ENCODE measurements at regions not wholly inside any gene's neighbourhood (a gene's known extent, or its start where the extent isn't known, plus 50 kb on each side); places are given as distances from the start of the nearest gene placed in this dataset.

DNA sequence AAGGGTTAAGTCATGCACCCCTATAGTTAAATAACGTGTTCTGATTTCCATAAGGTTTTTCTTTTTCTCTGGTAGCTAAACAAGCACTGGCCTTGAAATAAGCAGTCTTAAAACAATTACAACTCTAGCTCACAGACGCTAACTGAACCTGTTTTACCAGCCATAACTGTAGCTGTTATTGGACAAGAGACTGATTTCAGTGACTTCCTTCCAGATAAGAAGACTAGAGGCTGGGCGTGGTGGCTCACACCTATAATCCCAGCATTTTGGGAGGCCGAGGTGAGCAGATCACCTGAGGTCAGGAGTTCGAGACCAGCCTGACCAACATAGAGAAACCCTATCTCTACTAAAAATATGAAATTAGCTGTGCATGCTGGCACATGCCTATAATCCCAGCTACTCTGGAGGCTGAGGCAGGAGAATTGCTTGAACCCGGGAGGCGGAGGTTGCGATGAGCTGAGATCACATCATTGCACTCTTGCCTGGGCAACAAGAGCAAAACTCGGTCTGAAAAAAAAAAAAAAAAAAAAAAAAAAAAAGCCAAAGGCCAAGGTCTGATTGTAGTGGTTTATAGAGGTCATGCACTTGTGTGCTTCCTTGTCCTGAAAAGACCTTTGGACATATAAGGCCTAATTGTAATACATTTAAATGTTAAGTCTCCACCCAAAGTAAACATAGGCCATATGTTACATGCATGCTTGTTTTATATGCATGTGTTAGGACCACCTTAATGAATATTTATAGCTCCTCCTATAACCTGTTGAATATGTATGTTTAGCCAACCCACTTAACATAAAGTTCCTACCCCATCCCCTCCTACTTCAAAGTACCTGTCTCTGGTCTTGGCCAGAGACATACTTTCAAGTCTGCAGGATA is 319.5 kb upstream of the CA10 start:
- POLR2A ChIA-PET = no interaction called here
- Histone ChIP-seq H4K20me1 (ENCODE audit: insufficient read depth) (no peaks in the 10 kb centered on the region), H3K27ac (ENCODE audit: low read depth in 2 of 2, low read length in 1 of 2) (no peak overlapping the region), H3K9ac (no peak overlapping the region), H2AFZ (ENCODE audit: low read depth) (no peak overlapping the region), H3K4me1 (ENCODE audit: control insufficient read depth in 1 of 2, insufficient read depth in 2 of 2, low read depth in 1 of 2, low read length in 1 of 2) (no peaks in the 10 kb centered on the region), H3K9me3 (peaks cover 3% of the 10 kb centered on the region; the same call in 1 of the 2 replicates), H3F3A (replicated peaks; ENCODE audit: insufficient read depth) (no peaks in the 10 kb centered on the region), H3K79me2 (ENCODE audit: insufficient read depth) (no peaks in the 10 kb centered on the region), H3K27me3 (ENCODE audit: insufficient read depth) (no peaks in the 10 kb centered on the region), H3K9me2 (no peaks in the 10 kb centered on the region), H3K4me3 (ENCODE audit: low read depth in 2 of 2, low read length in 1 of 2) (no peak overlapping the region), H3K4me2 (no peak overlapping the region), H3K36me3 (replicated peaks in 1 of 2; ENCODE audit: control insufficient read depth in 1 of 2, insufficient read depth in 2 of 2, low read length in 1 of 2) (no peaks in the 10 kb centered on the region)
- 39% methylated on average over 9 of the region's 9 CpGs for WGBS (ENCODE audit: low lambda C conversion rate)
- CTCF ChIA-PET = interaction anchor here (0.7 kb wide), 1 partner anchor 103 kb away, joined by 3 read pairs; no protein-coding TSS in a partner anchor
- TF ChIP-seq RFX5 (IDR thresholded peaks at IDR 0.05; ENCODE audit: low read length) (no peak), TCF12 (IDR thresholded peaks at IDR 0.05) (no peak), ELF1 (IDR thresholded peaks at IDR 0.05) (no peak)
- no peak for DNase-seq

DNA sequence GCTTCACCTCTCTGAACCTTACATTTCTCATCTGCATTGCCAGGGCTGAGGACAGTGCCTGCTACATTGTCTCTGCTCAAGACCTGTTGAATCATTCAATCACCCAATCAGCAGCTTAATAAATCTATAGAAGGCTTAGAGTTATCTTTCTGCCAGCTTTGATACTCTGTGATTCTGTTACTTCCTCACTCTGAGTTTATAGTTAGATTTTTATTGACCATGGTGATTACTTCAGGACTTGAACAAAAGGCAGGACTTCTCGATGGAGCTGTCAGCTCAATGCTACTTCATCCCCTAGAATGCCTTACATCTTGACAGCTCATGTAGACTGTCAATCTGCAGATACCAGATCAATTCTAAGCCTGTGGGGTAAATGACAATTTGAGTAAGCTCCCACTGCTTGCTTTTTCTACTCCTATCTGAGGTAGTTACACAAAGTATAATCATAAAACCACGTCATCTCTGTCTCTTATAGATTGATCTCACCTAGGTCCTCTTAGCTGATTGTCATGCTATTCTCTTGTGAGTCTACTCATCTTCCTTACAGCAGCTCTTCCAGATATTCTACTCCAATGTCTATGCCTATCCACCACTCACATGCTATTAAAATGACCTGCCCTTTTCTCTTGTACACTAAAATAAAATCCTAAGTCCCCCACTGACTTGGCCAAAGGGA is 318.3 kb upstream of the CA10 start:
- POLR2A ChIA-PET = no interaction called here
- Histone ChIP-seq H3K4me1 (ENCODE audit: control insufficient read depth in 1 of 2, insufficient read depth in 2 of 2, low read depth in 1 of 2, low read length in 1 of 2) (no peaks in the 10 kb centered on the region), H3K9ac (no peak overlapping the region), H2AFZ (ENCODE audit: low read depth) (no peak overlapping the region), H3K9me2 (no peaks in the 10 kb centered on the region), H3K4me3 (ENCODE audit: low read depth in 2 of 2, low read length in 1 of 2) (no peak overlapping the region), H3K9me3 (no peaks in the 10 kb centered on the region; the same call in 1 of the 2 replicates), H4K20me1 (ENCODE audit: insufficient read depth) (no peaks in the 10 kb centered on the region), H3K36me3 (replicated peaks in 1 of 2; ENCODE audit: control insufficient read depth in 1 of 2, insufficient read depth in 2 of 2, low read length in 1 of 2) (no peaks in the 10 kb centered on the region), H3K79me2 (ENCODE audit: insufficient read depth) (no peaks in the 10 kb centered on the region), H3F3A (replicated peaks; ENCODE audit: insufficient read depth) (no peaks in the 10 kb centered on the region), H3K27ac (ENCODE audit: low read depth in 2 of 2, low read length in 1 of 2) (no peak overlapping the region), H3K4me2 (no peak overlapping the region), H3K27me3 (ENCODE audit: insufficient read depth) (no peaks in the 10 kb centered on the region)
- no peak for TF ChIP-seq FOSL2 (IDR thresholded peaks at IDR 0.05; ENCODE audit: borderline replicate concordance, low read depth)
- no peak for TF ChIP-seq RAD21 (IDR thresholded peaks at IDR 0.05; ENCODE audit: low read length)
- TF ChIP-seq, protein P1, sequence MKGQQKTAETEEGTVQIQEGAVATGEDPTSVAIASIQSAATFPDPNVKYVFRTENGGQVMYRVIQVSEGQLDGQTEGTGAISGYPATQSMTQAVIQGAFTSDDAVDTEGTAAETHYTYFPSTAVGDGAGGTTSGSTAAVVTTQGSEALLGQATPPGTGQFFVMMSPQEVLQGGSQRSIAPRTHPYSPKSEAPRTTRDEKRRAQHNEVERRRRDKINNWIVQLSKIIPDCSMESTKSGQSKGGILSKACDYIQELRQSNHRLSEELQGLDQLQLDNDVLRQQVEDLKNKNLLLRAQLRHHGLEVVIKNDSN (IDR thresholded peaks at IDR 0.05; ENCODE audit: borderline replicate concordance, low read depth) = no peak
- no peak for TF ChIP-seq TEAD4 (IDR thresholded peaks at IDR 0.05; ENCODE audit: borderline replicate concordance, insufficient read depth)
- TF ChIP-seq ELF1 (IDR thresholded peaks at IDR 0.05) = no peak
- TF ChIP-seq GATA2 (CRISPR knock-in tag; IDR thresholded peaks at IDR 0.05) = no peak
- CTCF ChIA-PET = interaction anchor here (1.7 kb wide), 1 partner anchor 9 kb away, joined by 5 read pairs; no protein-coding TSS in a partner anchor
- WGBS (ENCODE audit: low lambda C conversion rate) = 17% methylated on average over 2 of the region's 2 CpGs
- no peak for DNase-seq

DNA sequence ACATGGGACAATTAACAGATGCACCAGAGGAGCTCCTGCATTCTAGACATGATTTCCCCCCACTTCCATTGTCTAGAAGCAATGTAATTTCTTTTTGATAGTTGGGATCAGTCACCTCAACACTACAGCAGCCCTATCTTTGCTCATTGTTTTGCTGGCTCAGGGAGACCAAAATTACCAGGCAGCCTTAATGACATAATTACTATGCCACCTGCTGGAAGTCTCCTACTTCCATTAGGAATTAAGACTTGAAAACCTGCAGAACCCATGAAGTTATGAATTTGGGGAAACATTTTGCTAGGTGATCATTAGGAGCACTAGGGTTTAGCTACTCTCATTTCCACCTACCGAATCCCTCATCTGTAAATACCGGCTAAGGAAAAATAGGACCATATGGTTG is 312.0 kb upstream of the CA10 start:
- Histone ChIP-seq H3K9me3 (no peaks in the 10 kb centered on the region), H3K27ac (ENCODE audit: low read depth in 2 of 2, low read length in 1 of 2) (no peak overlapping the region), H4K20me1 (ENCODE audit: insufficient read depth) (no peaks in the 10 kb centered on the region), H3K4me2 (no peak overlapping the region), H2AFZ (ENCODE audit: low read depth) (no peak overlapping the region), H3K4me1 (ENCODE audit: control insufficient read depth in 1 of 2, insufficient read depth in 2 of 2, low read depth in 1 of 2, low read length in 1 of 2) (no peaks in the 10 kb centered on the region), H3K9ac (no peak overlapping the region), H3K36me3 (replicated peaks in 1 of 2; ENCODE audit: control insufficient read depth in 1 of 2, insufficient read depth in 2 of 2, low read length in 1 of 2) (no peaks in the 10 kb centered on the region), H3K27me3 (ENCODE audit: insufficient read depth) (no peaks in the 10 kb centered on the region), H3K4me3 (ENCODE audit: low read depth in 2 of 2, low read length in 1 of 2) (no peak overlapping the region), H3K9me2 (no peaks in the 10 kb centered on the region), H3K79me2 (ENCODE audit: insufficient read depth) (no peaks in the 10 kb centered on the region), H3F3A (replicated peaks; ENCODE audit: insufficient read depth) (no peaks in the 10 kb centered on the region)
- DNase-seq = no peak
- POLR2A ChIA-PET = no interaction called here
- CTCF ChIA-PET = interaction anchor here (1.3 to 1.4 kb wide), 2 partner anchors 53 to 86 kb away, joined by 3 to 4 read pairs; no protein-coding TSS in a partner anchor
- 52% methylated on average over 2 of the region's 2 CpGs for WGBS (ENCODE audit: low lambda C conversion rate)
- TF ChIP-seq TEAD4 (IDR thresholded peaks at IDR 0.05; ENCODE audit: borderline replicate concordance, insufficient read depth) (no peak), FOSL2 (IDR thresholded peaks at IDR 0.05; ENCODE audit: borderline replicate concordance, low read depth) (no peak), SIN3A (IDR thresholded peaks at IDR 0.05; ENCODE audit: borderline replicate concordance, low read depth, low read length) (no peak), MEF2A (IDR thresholded peaks at IDR 0.05; ENCODE audit: borderline replicate concordance, low read depth) (no peak), TCF12 (IDR thresholded peaks at IDR 0.05) (no peak), EP300 (IDR thresholded peaks at IDR 0.05; ENCODE audit: borderline replicate concordance in 1 of 2, low read depth in 1 of 2, low read length in 1 of 2) (no peak), TAF1 (IDR thresholded peaks at IDR 0.05; ENCODE audit: borderline replicate concordance, low read depth, low read length) (no peak)
- TF ChIP-seq, protein P1 (IDR thresholded peaks at IDR 0.05; ENCODE audit: borderline replicate concordance, low read depth) = no peak
- TF ChIP-seq, protein P2, sequence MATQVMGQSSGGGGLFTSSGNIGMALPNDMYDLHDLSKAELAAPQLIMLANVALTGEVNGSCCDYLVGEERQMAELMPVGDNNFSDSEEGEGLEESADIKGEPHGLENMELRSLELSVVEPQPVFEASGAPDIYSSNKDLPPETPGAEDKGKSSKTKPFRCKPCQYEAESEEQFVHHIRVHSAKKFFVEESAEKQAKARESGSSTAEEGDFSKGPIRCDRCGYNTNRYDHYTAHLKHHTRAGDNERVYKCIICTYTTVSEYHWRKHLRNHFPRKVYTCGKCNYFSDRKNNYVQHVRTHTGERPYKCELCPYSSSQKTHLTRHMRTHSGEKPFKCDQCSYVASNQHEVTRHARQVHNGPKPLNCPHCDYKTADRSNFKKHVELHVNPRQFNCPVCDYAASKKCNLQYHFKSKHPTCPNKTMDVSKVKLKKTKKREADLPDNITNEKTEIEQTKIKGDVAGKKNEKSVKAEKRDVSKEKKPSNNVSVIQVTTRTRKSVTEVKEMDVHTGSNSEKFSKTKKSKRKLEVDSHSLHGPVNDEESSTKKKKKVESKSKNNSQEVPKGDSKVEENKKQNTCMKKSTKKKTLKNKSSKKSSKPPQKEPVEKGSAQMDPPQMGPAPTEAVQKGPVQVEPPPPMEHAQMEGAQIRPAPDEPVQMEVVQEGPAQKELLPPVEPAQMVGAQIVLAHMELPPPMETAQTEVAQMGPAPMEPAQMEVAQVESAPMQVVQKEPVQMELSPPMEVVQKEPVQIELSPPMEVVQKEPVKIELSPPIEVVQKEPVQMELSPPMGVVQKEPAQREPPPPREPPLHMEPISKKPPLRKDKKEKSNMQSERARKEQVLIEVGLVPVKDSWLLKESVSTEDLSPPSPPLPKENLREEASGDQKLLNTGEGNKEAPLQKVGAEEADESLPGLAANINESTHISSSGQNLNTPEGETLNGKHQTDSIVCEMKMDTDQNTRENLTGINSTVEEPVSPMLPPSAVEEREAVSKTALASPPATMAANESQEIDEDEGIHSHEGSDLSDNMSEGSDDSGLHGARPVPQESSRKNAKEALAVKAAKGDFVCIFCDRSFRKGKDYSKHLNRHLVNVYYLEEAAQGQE (IDR thresholded peaks at IDR 0.05; ENCODE audit: low read depth, low read length) = no peak
